GM20431 (cell line): ENCODE measurements at regions not wholly inside any gene's neighbourhood (a gene's known extent, or its start where the extent isn't known, plus 50 kb on each side); places are given as distances from the start of the nearest gene placed in this dataset.

Source experiments
- in situ Hi-C: fragments of 300-500 bp; cut with MseI, MboI; formaldehyde crosslinking; loops from one replicate; pipeline ENCODE4 v1.15.0; 2020; ENCODE audit warnings: low sequenced_read_pairs; ENCODE audit not compliant: unreplicated experiment

DNA sequence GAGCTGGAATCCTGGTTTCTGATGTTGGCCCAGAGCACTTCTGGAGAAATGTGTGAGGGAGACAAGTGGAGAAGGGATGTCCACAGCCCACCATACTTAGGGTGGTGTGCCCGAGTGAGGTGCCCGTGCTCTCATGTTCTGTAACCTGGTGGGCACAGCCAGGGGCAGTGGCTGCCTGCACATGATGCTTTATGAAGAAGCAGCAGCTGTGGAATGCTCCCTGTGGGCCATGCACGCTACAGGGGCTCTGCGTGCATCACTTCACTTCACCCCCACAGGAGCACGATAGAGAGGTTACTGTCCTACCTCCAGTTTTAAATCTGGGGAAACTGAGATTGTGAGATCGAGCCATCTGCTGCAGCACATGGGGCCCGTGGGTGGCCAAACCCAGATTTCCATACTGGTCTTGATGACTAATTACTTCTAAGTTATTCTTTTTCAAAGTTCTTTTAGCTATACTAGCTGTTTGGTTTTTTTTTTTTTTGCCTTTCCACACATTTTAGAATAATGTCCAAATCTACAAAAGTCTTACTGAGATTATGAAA is 441.6 kb downstream of the GADD45G start:
- in situ Hi-C loops: no loop called here

DNA sequence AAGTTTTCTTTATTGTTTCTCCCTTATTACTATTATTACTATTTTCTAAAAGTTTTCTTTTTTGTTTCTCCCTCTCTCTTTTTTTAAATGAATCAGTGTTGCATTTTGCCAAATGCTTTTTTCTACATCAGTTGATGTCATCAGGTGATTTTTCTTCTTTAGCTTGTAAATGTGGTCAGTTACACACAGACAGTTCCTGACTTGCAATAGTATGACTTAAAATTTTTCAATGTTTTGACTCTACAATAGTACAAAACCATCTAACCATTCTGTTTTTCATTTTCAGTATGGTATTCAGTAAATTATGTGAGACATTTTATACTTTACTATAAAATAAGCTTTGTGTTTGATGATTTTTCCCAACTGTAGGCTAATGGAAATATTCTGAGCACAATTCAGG is 443.0 kb downstream of the GADD45G start:
- in situ Hi-C loops: no loop called here

DNA sequence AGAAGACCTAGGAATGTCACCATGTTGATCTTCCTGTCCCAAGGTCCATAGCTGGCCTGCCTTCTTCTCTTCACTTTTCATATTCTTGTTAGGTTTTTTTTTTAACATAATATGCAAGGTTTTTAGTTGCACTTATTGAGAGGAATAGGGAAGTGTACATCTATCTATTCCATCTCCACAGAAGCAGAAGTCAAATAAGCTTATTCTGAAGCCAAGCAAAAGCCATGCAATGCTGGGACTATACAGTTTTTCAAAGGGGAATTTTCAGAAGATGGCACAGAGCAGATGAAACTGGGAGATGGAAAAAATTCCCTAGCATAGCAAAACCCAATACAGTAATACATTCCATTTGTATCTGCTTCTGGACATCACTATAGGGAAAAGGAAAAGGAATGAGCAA is 447.6 kb downstream of the GADD45G start:
- in situ Hi-C loops: no loop called here

DNA sequence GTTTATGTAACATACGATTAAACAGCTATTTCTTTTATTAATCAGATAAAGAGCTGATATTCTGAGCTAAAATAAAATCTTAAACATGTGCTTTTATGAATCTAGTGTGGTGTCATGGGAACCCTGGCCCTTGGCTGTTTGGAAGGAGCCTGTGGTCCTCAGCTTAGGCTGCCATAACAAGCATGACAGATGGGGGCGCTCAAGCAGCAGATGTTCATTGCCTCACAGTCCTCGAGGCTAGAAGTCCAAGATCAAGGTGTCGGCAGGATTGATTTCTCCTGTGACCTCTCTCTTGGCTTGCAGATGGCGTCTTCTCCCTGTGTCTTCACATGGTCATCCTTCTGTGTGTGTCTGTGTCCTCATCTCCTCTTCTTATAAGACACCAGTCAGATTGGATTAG is 448.2 kb downstream of the GADD45G start:
- in situ Hi-C loops: no loop called here

DNA sequence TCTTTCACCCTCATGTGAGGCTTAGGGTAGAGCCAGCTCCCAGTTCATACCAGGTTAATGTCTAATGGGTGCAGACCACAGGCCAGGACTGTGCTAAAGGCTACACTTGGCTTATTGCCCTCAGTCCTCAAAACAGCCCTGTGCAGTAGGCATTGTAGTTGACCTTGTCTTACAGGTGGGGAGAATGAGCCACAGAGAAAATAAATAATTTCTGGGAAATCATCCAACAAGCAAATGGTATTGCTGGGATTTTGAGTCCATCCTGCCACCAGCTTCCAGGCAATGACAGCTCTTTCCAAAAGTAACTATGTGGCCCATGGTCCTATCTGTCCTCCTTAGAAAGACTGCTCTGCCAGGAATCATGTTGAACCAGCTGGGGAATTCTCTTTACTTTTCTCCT is 450.0 kb downstream of the GADD45G start:
- in situ Hi-C loops: no loop called here

DNA sequence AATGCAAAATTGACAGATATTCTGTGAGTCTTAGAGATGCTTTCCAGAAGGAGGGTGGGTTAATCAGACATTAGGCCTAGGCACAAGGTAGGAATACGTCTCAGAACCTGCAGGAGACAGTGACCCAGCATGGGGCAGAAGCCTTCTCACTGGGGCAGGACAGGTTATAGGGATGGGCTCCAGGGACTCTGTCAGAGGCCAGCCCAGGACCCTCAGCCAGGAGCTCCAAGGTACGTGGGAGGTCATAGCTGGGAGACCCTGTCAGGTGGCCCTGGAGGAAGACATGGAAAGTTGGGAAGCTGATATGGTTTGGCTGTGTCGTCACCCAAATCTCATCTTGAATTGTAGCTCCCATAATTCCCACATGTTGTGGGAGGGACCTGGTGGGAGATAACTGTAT is 450.4 kb downstream of the GADD45G start:
- in situ Hi-C loops: no loop called here

DNA sequence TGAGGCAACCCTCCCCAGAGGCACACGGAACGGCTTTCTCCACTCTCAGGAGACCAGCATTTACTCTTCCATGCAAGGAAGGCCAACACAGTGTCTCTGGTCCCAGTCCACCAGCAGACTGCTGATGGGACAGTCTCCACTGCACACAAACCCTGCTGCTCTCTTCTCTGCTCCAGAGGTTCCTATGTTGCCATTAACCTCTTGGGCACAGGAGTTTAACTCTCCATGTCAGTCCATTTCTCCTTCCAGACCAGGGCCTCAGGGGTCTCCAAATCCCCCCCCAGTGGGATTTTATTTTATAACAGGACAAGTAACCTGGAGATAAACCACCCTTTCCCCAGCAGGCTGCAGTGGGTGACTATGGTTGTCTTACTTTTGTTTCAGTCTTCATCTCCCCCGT is 452.5 kb downstream of the GADD45G start:
- in situ Hi-C loops: no loop called here

DNA sequence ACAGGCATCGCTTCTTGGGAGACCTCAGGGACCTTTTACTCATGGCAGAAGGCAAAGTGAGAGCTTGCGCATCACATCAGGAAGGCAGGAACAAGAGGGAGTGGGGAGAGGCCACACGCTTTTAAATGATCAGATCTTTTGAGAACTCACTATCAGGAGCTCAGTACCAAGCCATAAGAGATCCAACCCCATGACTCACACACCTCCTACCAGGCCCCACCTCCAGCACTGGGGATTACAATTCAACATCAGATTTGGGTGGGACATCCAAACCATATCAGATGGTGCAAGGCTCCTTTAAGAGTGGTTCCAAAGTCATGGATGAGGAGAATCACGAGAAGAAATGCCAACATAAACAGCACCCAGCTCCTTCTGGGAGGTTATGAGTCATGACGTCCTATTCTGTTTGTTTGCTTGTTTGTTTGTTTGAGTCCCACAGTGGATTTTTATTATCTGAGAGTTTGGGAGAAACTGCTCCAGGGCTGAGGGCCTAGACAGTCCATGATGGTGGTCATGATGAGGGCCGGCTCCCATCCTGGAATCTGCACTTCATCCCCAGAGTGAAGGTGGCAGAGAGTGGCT is 453.5 kb downstream of the GADD45G start:
- in situ Hi-C loops: no loop called here

DNA sequence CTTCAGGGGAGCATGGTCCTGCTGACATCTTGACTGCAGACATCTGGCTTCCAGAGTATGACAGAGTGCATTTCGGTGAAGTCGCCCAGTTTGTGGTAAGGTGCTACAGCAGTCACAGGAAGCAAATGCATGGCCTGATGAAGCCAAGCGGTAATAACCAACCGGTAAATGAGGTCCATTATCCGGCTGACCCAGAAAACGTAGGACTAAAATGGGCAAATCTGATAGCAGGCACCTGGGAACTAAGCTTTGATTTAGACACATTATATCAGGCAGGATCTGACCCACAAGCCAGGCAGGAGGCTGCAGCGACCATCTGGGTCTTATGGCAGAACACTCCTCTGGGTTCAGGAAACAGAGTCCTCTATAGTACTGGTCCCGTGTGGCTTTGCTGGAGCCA is 454.6 kb downstream of the GADD45G start:
- in situ Hi-C loops: no loop called here

DNA sequence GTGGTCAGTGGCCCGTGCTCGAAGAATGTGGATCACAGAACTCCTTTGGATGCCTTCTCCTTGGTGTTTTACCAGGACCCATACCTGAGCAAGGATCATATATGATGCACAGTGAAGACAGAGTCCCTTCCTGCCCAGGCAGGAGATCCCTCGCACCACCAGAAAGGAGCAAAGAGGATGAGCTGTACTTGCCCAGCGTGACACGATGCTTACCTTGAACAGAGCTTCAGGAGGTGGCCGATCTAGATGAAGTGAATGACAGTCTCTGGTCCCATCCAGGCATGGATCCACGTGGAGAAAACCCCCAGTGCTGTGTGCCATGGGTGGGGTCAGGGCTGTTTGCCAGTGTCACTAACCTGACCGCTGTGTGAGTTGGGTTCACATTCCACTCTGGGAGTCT is 455.4 kb downstream of the GADD45G start:
- in situ Hi-C loops: no loop called here

DNA sequence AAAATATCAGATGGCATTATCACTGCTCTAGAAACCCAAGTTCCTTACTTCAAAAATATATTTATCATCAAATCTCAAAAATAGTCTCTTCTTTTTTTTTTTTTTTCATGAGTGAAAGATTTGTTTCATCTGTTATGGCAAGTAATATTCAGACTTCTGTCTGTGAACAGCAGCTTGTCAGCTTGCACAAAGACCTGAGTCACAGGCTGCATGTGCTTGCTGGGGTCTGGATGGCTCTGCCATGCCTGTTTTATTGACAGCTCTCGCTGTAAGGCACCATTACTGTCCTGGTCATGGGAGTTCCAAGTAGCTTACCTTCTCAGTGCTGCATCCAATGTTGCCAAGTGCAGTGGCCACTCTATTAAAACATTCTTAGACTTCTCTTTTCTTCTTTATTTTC is 456.4 kb downstream of the GADD45G start:
- in situ Hi-C loops: no loop called here

DNA sequence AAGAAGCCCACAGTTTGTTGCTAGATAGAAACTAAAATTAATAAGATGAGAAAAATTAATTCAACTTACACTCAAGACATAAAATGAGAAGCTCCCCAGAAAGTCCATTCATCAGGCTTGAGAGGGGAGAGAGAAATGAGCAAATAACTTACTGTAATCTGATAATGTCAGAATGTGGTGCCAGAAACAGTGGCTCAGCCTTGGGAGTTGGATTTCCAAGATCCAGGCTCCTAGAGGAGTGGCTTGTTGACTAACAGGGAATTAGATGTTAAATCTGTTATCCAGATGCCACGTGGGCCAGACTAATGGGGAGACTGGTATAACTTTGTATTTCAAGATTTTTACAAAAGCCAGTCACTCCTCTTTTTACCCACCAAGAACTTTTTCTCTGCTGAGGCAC is 458.2 kb downstream of the GADD45G start:
- in situ Hi-C loops: no loop called here

DNA sequence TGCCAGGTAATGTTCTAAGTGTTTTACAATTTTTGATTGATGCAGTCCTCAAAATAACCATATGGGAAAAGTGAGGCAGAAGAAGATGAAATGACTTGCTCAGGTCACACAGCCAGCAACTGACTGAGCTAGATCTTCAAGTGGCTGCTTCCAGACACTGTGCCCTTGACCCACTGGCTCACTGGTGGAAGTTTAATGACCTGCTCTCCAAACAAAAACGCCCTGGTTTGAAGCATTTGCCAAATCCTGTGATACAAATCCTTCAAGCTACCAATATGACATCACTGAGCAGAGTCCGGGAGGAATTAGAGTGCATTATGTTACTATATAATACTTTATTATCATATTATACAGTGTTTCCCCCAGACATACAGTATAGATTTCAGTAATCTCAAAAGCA is 459.4 kb downstream of the GADD45G start:
- in situ Hi-C loops: no loop called here

DNA sequence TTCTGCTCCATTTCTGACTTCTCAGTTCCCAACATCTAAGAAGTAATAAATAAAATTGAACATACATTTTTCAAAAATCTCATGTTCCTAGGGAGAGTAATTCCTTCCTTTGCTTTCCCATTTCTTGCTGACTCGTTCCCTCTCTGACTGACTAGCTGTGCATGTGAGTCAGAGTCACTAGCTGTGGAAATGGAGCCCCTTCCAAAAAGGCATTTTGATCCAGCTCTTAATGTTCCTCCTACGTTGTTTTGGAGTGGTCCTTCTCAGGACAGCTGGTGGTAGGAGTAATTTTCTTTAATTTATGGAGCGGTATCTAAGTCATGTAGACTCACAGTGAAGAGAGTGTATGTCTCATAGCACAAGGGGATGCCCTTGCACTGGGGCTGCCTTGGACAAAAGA is 460.2 kb downstream of the GADD45G start:
- in situ Hi-C loops: no loop called here

DNA sequence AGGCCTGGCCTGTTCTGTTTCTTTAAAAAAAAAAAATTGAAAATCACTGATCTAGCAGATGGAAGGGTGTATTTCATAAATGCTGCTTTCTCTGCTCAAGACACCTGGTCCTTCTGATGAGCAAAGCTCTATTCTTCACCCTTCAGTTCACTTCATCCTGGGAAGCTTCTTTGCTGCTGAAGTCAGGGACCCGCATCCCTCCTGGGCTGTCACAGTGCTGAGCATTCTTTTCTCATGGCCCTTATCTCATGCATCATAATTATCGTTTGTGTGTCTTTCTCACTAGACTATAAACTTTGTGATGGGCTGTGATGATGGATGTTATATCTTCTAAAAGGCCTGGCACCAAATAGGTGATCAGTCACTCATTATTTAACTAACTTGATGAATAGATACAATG is 461.0 kb downstream of the GADD45G start:
- in situ Hi-C loops: no loop called here

DNA sequence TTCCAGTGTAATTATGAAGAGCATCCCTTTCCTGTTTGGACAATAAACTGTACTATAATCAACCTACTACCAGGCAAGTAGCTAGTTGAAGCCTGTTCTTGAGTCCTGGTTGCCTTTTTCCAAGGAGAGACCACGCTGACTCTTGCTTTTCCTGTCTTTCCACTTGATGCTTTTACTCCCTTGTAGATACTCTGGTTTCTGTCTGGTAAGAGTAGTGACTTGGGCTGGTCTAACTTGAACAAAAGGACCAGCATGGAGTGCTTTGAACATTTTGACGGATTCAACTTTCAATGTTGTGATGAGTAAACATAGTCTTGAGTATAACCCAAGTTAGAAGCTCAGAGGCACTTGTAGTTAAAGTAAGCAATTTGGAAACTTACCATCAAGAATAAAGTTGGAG is 464.3 kb downstream of the GADD45G start:
- in situ Hi-C loops: no loop called here

DNA sequence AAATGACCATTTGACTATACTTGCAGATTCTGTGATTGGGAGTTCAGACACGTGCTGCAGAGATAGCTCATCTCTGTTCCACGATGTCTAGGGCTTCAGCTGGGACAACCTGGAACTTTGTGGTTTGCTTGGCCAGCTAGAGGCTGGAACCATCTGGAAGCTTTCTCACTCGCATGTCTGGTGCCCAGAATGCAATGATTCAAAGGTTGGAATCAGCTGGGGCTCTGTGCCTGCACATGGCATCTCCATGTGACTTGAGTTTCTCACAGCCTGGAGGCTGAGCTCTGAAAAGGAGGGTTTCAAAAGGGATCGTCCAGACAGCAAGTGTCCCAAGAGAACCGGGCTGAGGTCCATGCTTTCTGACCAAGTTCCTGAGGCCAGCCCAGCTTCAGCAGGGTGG is 465.2 kb downstream of the GADD45G start:
- in situ Hi-C loops: no loop called here

DNA sequence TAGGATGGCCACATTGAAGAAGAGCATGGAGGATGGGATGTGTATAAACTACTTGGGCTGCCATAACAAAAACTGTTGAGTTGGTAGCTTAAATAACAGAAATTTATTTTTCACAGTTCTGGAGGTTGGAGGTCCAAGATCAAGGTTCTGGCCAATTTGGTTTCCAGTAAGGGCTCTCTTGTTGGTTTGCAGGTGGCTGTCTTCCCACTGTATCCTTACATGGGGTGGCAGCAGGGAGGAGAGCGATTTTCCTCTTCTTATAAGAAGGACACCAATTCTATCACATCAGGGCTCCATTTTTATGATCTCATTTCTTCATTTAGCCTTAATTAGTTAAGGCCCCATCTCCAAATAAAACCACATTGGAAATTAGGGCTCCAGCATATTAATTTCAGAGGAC is 465.7 kb downstream of the GADD45G start:
- in situ Hi-C loops: no loop called here

DNA sequence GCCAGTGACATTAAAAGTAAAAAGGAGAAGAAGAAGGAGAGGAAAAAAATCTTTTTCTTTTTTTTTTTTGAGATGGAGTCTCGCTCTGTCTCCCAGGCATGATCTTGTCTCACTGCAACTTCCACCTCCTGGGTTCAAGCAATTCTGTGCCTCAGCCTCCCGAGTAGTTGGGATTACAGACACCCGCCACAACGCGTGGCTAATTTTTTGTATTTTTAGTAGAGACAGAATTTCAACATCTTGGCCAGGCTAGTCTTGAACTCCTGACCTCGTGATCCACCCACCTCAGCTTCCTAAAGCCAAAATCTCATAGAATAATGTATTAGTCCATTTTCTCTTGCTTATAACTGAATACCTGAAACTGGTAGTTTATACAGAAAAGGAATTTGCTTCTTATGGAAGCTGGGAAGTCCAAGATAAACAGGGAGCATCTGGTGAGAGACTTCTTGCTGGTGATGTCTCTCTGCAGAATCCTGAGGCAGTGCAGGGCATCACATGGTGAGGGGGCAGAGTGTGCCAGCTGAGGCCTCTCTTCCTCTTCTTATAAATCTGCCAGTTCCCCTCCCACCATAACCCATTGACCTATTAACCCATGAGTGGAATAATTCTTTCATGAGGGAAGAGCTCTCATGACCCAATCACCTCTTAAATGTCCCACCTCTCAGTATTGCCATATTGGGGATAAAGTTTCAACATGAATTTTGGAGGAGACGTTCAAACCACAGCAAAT is 466.3 kb downstream of the GADD45G start:
- in situ Hi-C loops: no loop called here

DNA sequence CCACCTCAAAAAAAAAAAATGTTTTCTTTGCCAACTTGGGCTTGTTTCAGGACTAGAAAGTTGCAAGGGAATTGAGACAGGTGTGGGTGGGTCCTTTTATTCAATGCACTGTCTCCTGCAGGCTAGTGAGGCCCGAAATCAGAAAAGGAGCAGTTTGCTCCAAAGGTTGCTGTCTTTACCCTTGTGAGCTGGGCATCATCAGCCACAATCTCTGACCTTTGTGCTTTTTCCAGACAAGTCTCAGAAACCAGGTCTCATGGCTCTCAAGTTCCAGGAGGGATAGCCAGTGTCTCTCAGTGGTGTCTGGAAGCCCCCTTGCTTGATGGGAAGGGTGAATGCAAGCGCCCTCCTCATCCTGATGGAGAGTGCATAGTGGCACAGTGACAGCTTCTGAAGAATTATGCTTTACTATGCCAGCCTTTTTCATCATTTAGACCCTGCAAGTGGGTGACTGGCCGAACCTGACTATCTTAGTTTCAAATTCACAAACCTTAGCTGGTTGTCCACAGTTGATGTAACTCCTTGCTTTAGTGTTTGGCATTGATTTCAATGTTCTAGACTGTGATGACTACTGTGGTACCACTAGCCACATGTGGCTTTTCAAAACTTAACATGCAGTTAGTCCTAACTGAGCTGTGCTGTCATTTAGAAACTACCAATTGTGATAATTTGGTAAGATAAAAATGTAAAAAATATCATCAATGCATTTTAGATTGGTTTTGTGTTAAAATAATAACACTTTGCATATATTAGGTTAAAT is 468.6 kb downstream of the GADD45G start:
- in situ Hi-C loops: no loop called here

DNA sequence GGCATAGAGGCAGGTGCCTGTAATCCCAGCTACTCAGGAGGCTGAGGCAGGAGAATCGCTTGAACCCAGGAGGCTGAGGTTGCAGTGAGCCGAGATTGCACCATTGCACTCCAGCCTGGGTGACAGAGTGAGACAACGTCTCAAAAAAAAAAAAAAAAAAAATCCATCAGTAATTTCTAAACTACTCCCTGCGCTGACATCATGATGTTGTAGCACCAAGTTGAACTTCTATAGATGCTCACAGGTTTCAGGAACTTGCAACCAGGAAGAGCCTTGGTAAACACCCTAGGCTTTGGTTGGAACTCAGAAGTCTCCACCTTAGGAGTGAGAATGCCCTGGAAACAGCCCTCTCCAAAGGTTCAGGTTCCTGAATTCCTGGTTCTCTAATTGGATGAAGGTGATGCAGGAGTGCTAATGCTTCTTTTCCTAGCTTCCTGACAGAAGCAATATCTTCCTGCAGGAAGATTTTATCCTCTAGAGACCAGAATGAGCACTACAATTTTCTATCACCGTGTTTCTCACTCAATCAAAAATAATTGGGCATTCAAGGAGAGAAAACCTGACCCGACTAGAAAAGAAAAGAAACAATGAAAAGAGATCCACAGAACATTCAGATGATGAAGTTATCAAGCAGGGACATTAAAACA is 469.6 kb downstream of the GADD45G start:
- in situ Hi-C loops: no loop called here
